GM12878 (cell line): ENCODE measurements at regions not wholly inside any gene's neighbourhood (a gene's known extent, or its start where the extent isn't known, plus 50 kb on each side); places are given as distances from the start of the nearest gene placed in this dataset.

Experiments used
- ATAC-seq: fragments of 200-7000 bp; cut with Tn5 transposase; 3 replicates; pipeline ENCODE4 v1.9.1; 2020; ENCODE audit warnings: mild to moderate bottlenecking, moderate library complexity
- BruUV-seq: library from RNA; stranded (reverse); fragments of 400-500 nt; replicated peaks from 2 replicates; lab custom pipeline; 2021; lab: Mats Ljungman, UMichigan
- CTCF ChIA-PET: fragments of 300-600 bp; sonication (Branson Sonifier 250); formaldehyde crosslinking; extraction: SDS; loops from one replicate; lab custom pipeline; 2021; ENCODE audit warnings: inconsistent platforms; lab: Yijun Ruan, JAX
- POLR2A ChIA-PET: fragments of 350-600 bp; formaldehyde crosslinking; extraction: SDS; loops from one replicate; lab custom pipeline; 2021; ENCODE audit warnings: inconsistent platforms; lab: Charles Lee
- RAD21 ChIA-PET: fragments of 300-600 bp; sonication (Branson Sonifier 250); formaldehyde crosslinking; loops from one replicate; lab custom pipeline; 2023; ENCODE audit warnings: antibody characterized with exemption; ENCODE audit not compliant: unreplicated experiment; lab: Charles Lee
- SMC1A ChIA-PET: fragments of 300-600 bp; sonication (Branson Sonifier 250); formaldehyde crosslinking; loops from one replicate; lab custom pipeline; 2023; ENCODE audit not compliant: unreplicated experiment, uncharacterized antibody; lab: Charles Lee
- DNase-seq: peaks from one replicate; pipeline ENCODE4 v3.0.0-alpha.2; 2011; ENCODE audit warnings: low read depth, low spot score
- FAIRE-seq: peaks from 3 replicates; lab custom pipeline; 2011; peaks lifted over from hg19 to GRCh38; lab: Jason Lieb, UNC
- H2AFZ ChIP-seq: 2 replicates; pipeline ENCODE4 v1.6.0; 2011; ENCODE audit warnings: low read depth, low read length, control low read depth; ENCODE audit not compliant: control insufficient read depth
- H3K27ac ChIP-seq: 2 replicates; pipeline ENCODE4 v1.5.1; 2011; ENCODE audit warnings: control low read depth; ENCODE audit not compliant: control insufficient read depth, insufficient read depth
- H3K27me3 ChIP-seq, 2 experiments: replicated peaks in 1 of 2; 2 replicates each; pipeline versions ENCODE4 v1.6.0 to v1.6.1; 2011; ENCODE audit warnings: low read length in 1 of 2; ENCODE audit not compliant: control insufficient read depth in 2 of 2, insufficient read depth in 2 of 2
- H3K36me3 ChIP-seq, 2 experiments: 2 replicates each; pipeline ENCODE4 v1.5.1; 2011; ENCODE audit warnings: low read length in 1 of 2; ENCODE audit not compliant: control insufficient read depth in 2 of 2, insufficient read depth in 2 of 2
- H3K4me1 ChIP-seq: 2 replicates; pipeline ENCODE4 v1.6.1; 2011; ENCODE audit warnings: mild to moderate bottlenecking, low read length, moderate library complexity, mixed read lengths; ENCODE audit not compliant: control insufficient read depth, insufficient read depth
- H3K4me2 ChIP-seq: 2 replicates; pipeline ENCODE4 v1.6.0; 2011; ENCODE audit warnings: control low read depth; ENCODE audit not compliant: control insufficient read depth, insufficient read depth
- H3K4me3 ChIP-seq: fragments of 200-600 bp; sonication (generic); 2 replicates; pipeline ENCODE4 v1.5.1; 2016
- H3K79me2 ChIP-seq: 2 replicates; pipeline ENCODE4 v1.6.0; 2011; ENCODE audit warnings: low read length; ENCODE audit not compliant: control insufficient read depth, insufficient read depth
- H3K9ac ChIP-seq: 2 replicates; pipeline ENCODE4 v1.8.0; 2011; ENCODE audit warnings: low read length, control low read depth, mixed read lengths; ENCODE audit not compliant: control insufficient read depth, insufficient read depth
- H3K9me3 ChIP-seq: replicated peaks from 3 replicates; pipeline ENCODE4 v1.5.1; 2011; ENCODE audit warnings: mild to moderate bottlenecking, low read length; ENCODE audit not compliant: control insufficient read depth, insufficient read depth
- H4K20me1 ChIP-seq: 2 replicates; pipeline ENCODE4 v1.6.0; 2011; ENCODE audit not compliant: control insufficient read depth, insufficient read depth
- BCL3 ChIP-seq: IDR thresholded peaks from 2 replicates; pipeline ENCODE4 v1.6.1; 2011; ENCODE audit warnings: borderline replicate concordance, low read depth, mild to moderate bottlenecking, moderate library complexity, low read length; ENCODE audit not compliant: insufficient read depth, poor library complexity, severe bottlenecking
- GABPA ChIP-seq: IDR thresholded peaks from 2 replicates; pipeline ENCODE4 v1.6.1; 2014; ENCODE audit warnings: antibody characterized with exemption, low read depth, mild to moderate bottlenecking, inconsistent platforms
- HCFC1 ChIP-seq: fragments of 150-350 bp; IDR thresholded peaks from 2 replicates; pipeline ENCODE4 v1.6.1; 2014; ENCODE audit warnings: low read length
- KLF5 ChIP-seq: fragments of 450-650 bp; IDR thresholded peaks from 2 replicates; pipeline ENCODE4 v1.6.1; 2014; ENCODE audit warnings: mild to moderate bottlenecking; ENCODE audit not compliant: partially characterized antibody
- MTA2 ChIP-seq: fragments of 450-650 bp; IDR thresholded peaks from 2 replicates; pipeline ENCODE4 v1.6.1; 2016; ENCODE audit warnings: low read depth, mild to moderate bottlenecking, moderate library complexity
- SREBF1 ChIP-seq: IDR thresholded peaks from 2 replicates; pipeline ENCODE4 v1.6.1; 2012; ENCODE audit warnings: mild to moderate bottlenecking, low read length
- ZBTB40 ChIP-seq: fragments of 450-650 bp; IDR thresholded peaks from 2 replicates; pipeline ENCODE4 v1.6.1; 2016; ENCODE audit warnings: mild to moderate bottlenecking, moderate library complexity, borderline replicate concordance
- ZNF24 ChIP-seq: fragments of 450-650 bp; IDR thresholded peaks from 2 replicates; pipeline ENCODE4 v1.6.1; 2017; ENCODE audit warnings: antibody characterized with exemption, mild to moderate bottlenecking
- ZNF384 ChIP-seq: IDR thresholded peaks from 2 replicates; pipeline ENCODE4 v1.6.1; 2012; ENCODE audit warnings: low read depth, mild to moderate bottlenecking, low read length, improper control_type of control experiment, borderline replicate concordance
- WGBS: methylation state at CpG from one replicate; pipeline ENCODE4 v1.1.6; 2016; ENCODE audit warnings: low lambda C conversion rate; ENCODE audit not compliant: insufficient replicate concordance, insufficient coverage; ENCODE audit errors: missing lambda C conversion rate; 5-methylcytosine and 5-hydroxymethylcytosine counted together
- in situ Hi-C: fragments of 300-500 bp; cut with MboI; formaldehyde crosslinking; loops from 9 replicates; pipeline ENCODE4 v1.14.3; 2018; ENCODE audit warnings: mixed read lengths
- intact Hi-C: fragments of 100-400 bp; cut with micrococcal nuclease; formaldehyde crosslinking; loops from one replicate; pipeline ENCODE4 v1.14.2; 2022; ENCODE audit not compliant: unreplicated experiment
- TF ChIP-seq, protein P1 (sequence below): fragments of 450-650 bp; formaldehyde crosslinking; IDR thresholded peaks from 2 replicates; pipeline ENCODE4 v1.5.0; 2022; ENCODE audit warnings: mild to moderate bottlenecking, missing genetic modification characterization
- TF ChIP-seq, protein P2 (sequence below): fragments of 150-350 bp; IDR thresholded peaks from 2 replicates; pipeline ENCODE4 v1.6.1; 2014; ENCODE audit warnings: mild to moderate bottlenecking, low read depth, low read length

DNA sequence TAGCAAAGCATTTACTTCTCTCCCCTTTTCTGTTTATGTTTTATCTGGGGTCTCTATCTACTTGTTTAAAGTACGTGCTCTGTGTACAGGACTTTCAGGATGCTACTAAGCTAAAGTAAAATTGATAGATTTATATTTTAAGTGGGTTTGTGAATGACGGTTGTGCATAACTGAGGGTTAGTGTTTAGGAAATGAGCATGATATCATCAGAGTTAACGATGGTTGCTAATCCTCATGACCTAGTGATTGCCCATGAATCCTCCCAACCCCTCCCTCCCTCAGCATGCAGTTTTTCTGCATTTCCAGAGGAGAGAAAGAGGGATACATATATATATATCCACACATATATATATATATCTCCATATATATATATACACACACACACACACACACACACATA is 957.2 kb downstream of the TUSC7 start (continued):
- TF ChIP-seq, protein P1, sequence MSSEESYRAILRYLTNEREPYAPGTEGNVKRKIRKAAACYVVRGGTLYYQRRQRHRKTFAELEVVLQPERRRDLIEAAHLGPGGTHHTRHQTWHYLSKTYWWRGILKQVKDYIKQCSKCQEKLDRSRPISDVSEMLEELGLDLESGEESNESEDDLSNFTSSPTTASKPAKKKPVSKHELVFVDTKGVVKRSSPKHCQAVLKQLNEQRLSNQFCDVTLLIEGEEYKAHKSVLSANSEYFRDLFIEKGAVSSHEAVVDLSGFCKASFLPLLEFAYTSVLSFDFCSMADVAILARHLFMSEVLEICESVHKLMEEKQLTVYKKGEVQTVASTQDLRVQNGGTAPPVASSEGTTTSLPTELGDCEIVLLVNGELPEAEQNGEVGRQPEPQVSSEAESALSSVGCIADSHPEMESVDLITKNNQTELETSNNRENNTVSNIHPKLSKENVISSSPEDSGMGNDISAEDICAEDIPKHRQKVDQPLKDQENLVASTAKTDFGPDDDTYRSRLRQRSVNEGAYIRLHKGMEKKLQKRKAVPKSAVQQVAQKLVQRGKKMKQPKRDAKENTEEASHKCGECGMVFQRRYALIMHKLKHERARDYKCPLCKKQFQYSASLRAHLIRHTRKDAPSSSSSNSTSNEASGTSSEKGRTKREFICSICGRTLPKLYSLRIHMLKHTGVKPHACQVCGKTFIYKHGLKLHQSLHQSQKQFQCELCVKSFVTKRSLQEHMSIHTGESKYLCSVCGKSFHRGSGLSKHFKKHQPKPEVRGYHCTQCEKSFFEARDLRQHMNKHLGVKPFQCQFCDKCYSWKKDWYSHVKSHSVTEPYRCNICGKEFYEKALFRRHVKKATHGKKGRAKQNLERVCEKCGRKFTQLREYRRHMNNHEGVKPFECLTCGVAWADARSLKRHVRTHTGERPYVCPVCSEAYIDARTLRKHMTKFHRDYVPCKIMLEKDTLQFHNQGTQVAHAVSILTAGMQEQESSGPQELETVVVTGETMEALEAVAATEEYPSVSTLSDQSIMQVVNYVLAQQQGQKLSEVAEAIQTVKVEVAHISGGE (CRISPR knock-in tag), result no peak
- TF ChIP-seq BCL3 (no peak), GABPA (no peak)

DNA sequence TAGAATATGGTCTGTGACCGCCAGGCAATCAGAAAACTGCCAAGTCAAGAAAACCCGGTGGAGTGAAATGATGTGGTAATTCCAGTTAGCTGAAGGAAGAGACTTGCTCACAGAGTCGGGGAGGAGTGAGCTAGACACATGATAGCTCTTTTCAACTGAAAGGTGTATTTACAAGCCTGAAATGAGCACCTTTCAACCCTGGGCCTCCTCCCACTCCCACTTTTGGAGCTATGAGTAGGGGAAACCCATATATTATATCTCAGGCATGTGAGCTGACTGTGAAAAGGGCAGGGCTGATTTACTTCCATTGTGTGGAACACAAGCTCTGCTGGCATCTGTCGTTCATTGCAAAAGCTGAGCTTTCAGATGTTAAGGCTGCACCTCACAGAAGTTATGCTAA is 960.2 kb downstream of the TUSC7 start:
- no peak for ATAC-seq
- no peaks in the 10 kb centered on the region for H3K36me3 ChIP-seq
- no peaks in the 10 kb centered on the region for H3K9me3 ChIP-seq
- TF ChIP-seq ZNF24 (no peak), MTA2 (no peak), ZNF384 (no peak), ZBTB40 (no peak), SREBF1 (no peak), HCFC1 (no peak), KLF5 (no peak)
- TF ChIP-seq, protein P2, sequence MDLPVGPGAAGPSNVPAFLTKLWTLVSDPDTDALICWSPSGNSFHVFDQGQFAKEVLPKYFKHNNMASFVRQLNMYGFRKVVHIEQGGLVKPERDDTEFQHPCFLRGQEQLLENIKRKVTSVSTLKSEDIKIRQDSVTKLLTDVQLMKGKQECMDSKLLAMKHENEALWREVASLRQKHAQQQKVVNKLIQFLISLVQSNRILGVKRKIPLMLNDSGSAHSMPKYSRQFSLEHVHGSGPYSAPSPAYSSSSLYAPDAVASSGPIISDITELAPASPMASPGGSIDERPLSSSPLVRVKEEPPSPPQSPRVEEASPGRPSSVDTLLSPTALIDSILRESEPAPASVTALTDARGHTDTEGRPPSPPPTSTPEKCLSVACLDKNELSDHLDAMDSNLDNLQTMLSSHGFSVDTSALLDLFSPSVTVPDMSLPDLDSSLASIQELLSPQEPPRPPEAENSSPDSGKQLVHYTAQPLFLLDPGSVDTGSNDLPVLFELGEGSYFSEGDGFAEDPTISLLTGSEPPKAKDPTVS, result no peak
- BruUV-seq, result no TSS peak
- RAD21 ChIA-PET, result no interaction called here
- FAIRE-seq, result no peak
- CTCF ChIA-PET, result interaction anchor here (0.8 to 1.3 kb wide), 2 partner anchors 9 to 899 kb away, joined by 3 read pairs; no protein-coding TSS in a partner anchor
- in situ Hi-C loops (no loop called here), intact Hi-C loops (no loop called here)
- no peaks in the 10 kb centered on the region; a peak in 3 of 4 replicates for H3K27me3 ChIP-seq
- H3K9ac ChIP-seq, result no peak overlapping the region
- no peak overlapping the region for H2AFZ ChIP-seq
- H3K4me1 ChIP-seq, result no peaks in the 10 kb centered on the region
- no peaks in the 10 kb centered on the region for H4K20me1 ChIP-seq
- WGBS, result 21% methylated on average over 4 of the region's 4 CpGs
- no peak overlapping the region for H3K27ac ChIP-seq
- SMC1A ChIA-PET, result interaction anchor here (0.7 to 1.6 kb wide), 5 partner anchors 13 to 70 kb away, joined by 3 read pairs; no protein-coding TSS in a partner anchor
- H3K4me2 ChIP-seq, result no peak overlapping the region
- POLR2A ChIA-PET, result no interaction called here
- DNase-seq, result no peak
- H3K79me2 ChIP-seq, result no peaks in the 10 kb centered on the region
- H3K4me3 ChIP-seq, result no peak overlapping the region
